ENCODE measurements at regions not wholly inside any gene's neighbourhood (a gene's known extent, or its start where the extent isn't known, plus 50 kb on each side); places are given as distances from the start of the nearest gene placed in this dataset.

- TF ChIP-seq RCOR1 (IDR thresholded peaks at IDR 0.05; ENCODE audit: low read length) (no peak), CTCF (IDR thresholded peaks at IDR 0.05) (no peak), EP300 (IDR thresholded peaks at IDR 0.05; ENCODE audit: borderline replicate concordance in 1 of 2, low read depth in 1 of 2, low read length in 1 of 2) (no peak), MXI1 (IDR thresholded peaks at IDR 0.05; ENCODE audit: low read depth, low read length) (no peak)
Observed at GRCh38 chr1:98428864-98429263, 232.7 kb upstream of the SNX7 start.
